ENCODE measurements at regions not wholly inside any gene's neighbourhood (a gene's known extent, or its start where the extent isn't known, plus 50 kb on each side); places are given as distances from the start of the nearest gene placed in this dataset.
"Not testable (repeated sequence)": the region's sequence is repeated elsewhere in the genome, so short reads cannot be mapped to it uniquely, and the experiment has no call there.

- H3K9me3 ChIP-seq; DNase-seq (ENCODE audit: extremely low spot score in 2 of 2); H3K27me3 ChIP-seq; H3K4me1 ChIP-seq; intact Hi-C loops (cut with DNase I); H3K27ac ChIP-seq; H3K36me3 ChIP-seq; H3K4me3 ChIP-seq: not testable (repeated sequence)
Observed at GRCh38 chr9:38968651-38969374, 248.9 kb upstream of the FAM240B start.

GRCh38 chr9:38967866-38968265 is 247.9 kb upstream of the FAM240B start:
- intact Hi-C loops (cut with DNase I); H3K27ac ChIP-seq; H3K9me3 ChIP-seq; DNase-seq (ENCODE audit: extremely low spot score in 2 of 2); H3K4me3 ChIP-seq; H3K36me3 ChIP-seq; H3K4me1 ChIP-seq; H3K27me3 ChIP-seq: not testable (repeated sequence)

GRCh38 chr9:38967285-38967684 is 247.4 kb upstream of the FAM240B start:
- intact Hi-C loops (cut with DNase I); DNase-seq (ENCODE audit: extremely low spot score in 2 of 2); H3K27me3 ChIP-seq; H3K9me3 ChIP-seq; H3K27ac ChIP-seq; H3K4me1 ChIP-seq; H3K4me3 ChIP-seq; H3K36me3 ChIP-seq: not testable (repeated sequence)

DNA sequence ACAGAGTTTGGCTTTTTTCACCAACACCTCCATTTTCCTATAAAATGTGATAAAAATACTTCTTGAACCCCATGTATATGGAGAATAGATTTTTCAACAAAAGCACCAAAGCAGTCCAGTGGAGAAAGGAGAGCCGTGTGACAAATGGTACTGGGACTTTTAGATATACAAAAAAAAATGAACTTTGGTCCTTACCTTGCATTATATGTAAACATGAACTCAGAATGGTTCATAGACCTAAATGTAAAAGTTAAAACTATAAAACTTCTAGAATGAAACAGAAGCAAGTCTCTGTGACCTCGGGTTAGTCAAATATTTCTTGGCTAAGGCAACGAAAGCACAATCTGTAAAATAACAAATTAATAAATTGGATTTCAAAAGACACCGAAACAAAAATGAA is 239.9 kb upstream of the FAM240B start:
- H3K9me3 ChIP-seq; H3K27me3 ChIP-seq; H3K27ac ChIP-seq; DNase-seq (ENCODE audit: extremely low spot score in 2 of 2); H3K4me1 ChIP-seq; H3K36me3 ChIP-seq; intact Hi-C loops (cut with DNase I); H3K4me3 ChIP-seq: not testable (repeated sequence)

DNA sequence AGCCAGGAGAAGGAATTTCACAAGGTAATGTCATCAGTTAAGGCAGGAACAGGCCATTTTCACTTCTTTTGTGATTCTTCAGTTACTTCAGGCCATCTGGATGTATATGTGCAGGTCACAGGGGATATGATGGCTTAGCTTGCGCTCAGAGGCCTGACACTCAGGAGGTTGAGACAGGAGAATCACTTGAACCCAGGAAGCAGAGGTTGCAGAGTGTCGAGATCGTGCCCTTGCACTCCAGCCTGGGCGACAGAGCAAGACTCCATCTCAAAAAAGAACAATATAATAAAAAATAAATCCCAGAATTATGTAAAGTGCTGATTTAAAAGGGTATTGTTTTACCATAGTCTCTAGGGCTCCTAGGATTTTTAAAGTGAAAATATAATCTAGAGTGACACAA is 235.9 kb upstream of the FAM240B start:
- H3K9me3 ChIP-seq; H3K4me1 ChIP-seq; H3K27ac ChIP-seq; intact Hi-C loops (cut with DNase I); H3K36me3 ChIP-seq; DNase-seq (ENCODE audit: extremely low spot score in 2 of 2); H3K27me3 ChIP-seq; H3K4me3 ChIP-seq: not testable (repeated sequence)

GRCh38 chr9:38952715-38953341 is 232.9 kb upstream of the FAM240B start:
- H3K4me1 ChIP-seq; H3K27me3 ChIP-seq; H3K27ac ChIP-seq; H3K36me3 ChIP-seq; DNase-seq (ENCODE audit: extremely low spot score in 2 of 2); H3K4me3 ChIP-seq; intact Hi-C loops (cut with DNase I); H3K9me3 ChIP-seq: not testable (repeated sequence)

- H3K36me3 ChIP-seq; H3K9me3 ChIP-seq; H3K27ac ChIP-seq; H3K4me1 ChIP-seq; DNase-seq (ENCODE audit: extremely low spot score in 2 of 2); H3K4me3 ChIP-seq; H3K27me3 ChIP-seq; intact Hi-C loops (cut with DNase I): not testable (repeated sequence)
Observed at GRCh38 chr9:38945929-38946570, 226.1 kb upstream of the FAM240B start.

GRCh38 chr9:38944881-38945449 is 225.0 kb upstream of the FAM240B start:
- intact Hi-C loops (cut with DNase I); H3K27me3 ChIP-seq; H3K9me3 ChIP-seq; H3K27ac ChIP-seq; H3K4me1 ChIP-seq; DNase-seq (ENCODE audit: extremely low spot score in 2 of 2); H3K36me3 ChIP-seq; H3K4me3 ChIP-seq: not testable (repeated sequence)

GRCh38 chr9:38940501-38940900 is 220.6 kb upstream of the FAM240B start:
- intact Hi-C loops (cut with DNase I); H3K27ac ChIP-seq; H3K36me3 ChIP-seq; H3K4me1 ChIP-seq; H3K9me3 ChIP-seq; H3K4me3 ChIP-seq; H3K27me3 ChIP-seq; DNase-seq (ENCODE audit: extremely low spot score in 2 of 2): not testable (repeated sequence)

DNA sequence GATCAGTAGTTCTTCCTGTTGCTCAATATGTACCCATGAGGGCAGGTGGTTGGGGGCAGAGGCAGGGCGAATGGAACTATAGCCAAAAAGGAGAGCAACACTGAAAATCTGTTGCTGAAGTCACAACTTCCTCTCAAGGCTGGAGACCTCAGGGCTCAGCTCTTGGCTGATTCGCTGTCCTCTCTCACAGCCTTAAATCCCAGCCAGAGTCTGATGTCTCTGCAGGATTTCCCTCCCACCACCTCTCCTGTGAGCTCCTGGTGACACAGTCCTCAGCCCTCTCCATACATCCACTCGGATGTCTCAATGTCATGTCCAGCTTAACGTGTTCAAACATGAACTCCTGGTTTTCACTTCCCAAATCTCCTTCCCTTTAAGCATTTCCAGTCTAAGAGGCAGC is 218.7 kb upstream of the FAM240B start:
- DNase-seq (ENCODE audit: extremely low spot score in 2 of 2); H3K4me1 ChIP-seq; H3K27me3 ChIP-seq; H3K4me3 ChIP-seq; intact Hi-C loops (cut with DNase I); H3K9me3 ChIP-seq; H3K27ac ChIP-seq; H3K36me3 ChIP-seq: not testable (repeated sequence)

GRCh38 chr9:38927970-38928369 is 208.0 kb upstream of the FAM240B start:
- H3K4me1 ChIP-seq; DNase-seq (ENCODE audit: extremely low spot score in 2 of 2); intact Hi-C loops (cut with DNase I); H3K27me3 ChIP-seq; H3K4me3 ChIP-seq; H3K9me3 ChIP-seq; H3K36me3 ChIP-seq; H3K27ac ChIP-seq: not testable (repeated sequence)

GRCh38 chr9:38926565-38926964 is 206.6 kb upstream of the FAM240B start:
- DNase-seq (ENCODE audit: extremely low spot score in 2 of 2); H3K4me3 ChIP-seq; H3K9me3 ChIP-seq; H3K36me3 ChIP-seq; H3K27ac ChIP-seq; H3K4me1 ChIP-seq; intact Hi-C loops (cut with DNase I); H3K27me3 ChIP-seq: not testable (repeated sequence)

DNA sequence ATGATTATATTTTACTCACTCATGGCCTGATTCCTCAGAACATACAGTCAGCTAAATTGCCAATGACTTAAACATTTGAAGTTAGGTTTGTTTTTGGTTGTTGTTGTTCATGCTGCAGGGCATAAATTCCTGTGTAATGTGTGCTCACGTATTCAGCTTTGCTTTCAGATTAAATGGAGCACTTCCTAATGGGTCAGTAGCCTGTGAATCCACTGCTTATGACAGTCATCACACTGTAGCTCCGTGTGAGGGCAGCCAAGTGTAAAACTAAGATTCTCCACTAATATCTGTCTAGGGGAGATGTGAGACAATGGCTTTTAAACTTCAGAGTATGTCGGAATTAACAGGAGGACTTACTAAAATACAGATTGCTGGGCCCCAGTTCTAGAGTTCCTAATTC is 201.3 kb upstream of the FAM240B start:
- H3K9me3 ChIP-seq; intact Hi-C loops (cut with DNase I); H3K4me3 ChIP-seq; H3K27ac ChIP-seq; DNase-seq (ENCODE audit: extremely low spot score in 2 of 2); H3K36me3 ChIP-seq; H3K4me1 ChIP-seq; H3K27me3 ChIP-seq: not testable (repeated sequence)

GRCh38 chr9:38910629-38911028 is 190.7 kb upstream of the FAM240B start:
- H3K27ac ChIP-seq; H3K9me3 ChIP-seq; H3K36me3 ChIP-seq; intact Hi-C loops (cut with DNase I); H3K4me1 ChIP-seq; H3K4me3 ChIP-seq; H3K27me3 ChIP-seq; DNase-seq (ENCODE audit: extremely low spot score in 2 of 2): not testable (repeated sequence)

Measured in vagina (tissue), 2 donors.